Fibroblast of lung (primary cell): ENCODE measurements at regions not wholly inside any gene's neighbourhood (a gene's known extent, or its start where the extent isn't known, plus 50 kb on each side); places are given as distances from the start of the nearest gene placed in this dataset.

Source experiments
- DNase-seq, 2 donors: peaks; one replicate each; pipeline versions ENCODE4 v3.0.0 to v3.0.0-alpha.2; 2010; ENCODE audit warnings: low read depth in 2 of 2
- H2AFZ ChIP-seq: 2 replicates; pipeline ENCODE4 v1.5.1; 2012; ENCODE audit warnings: low read length, control low read depth, inconsistent platforms
- H3K27ac ChIP-seq: 2 replicates; pipeline ENCODE4 v1.5.1; 2011; ENCODE audit warnings: low read length, control low read depth; ENCODE audit not compliant: insufficient read depth
- H3K27me3 ChIP-seq: 2 replicates; pipeline ENCODE4 v1.5.1; 2011; ENCODE audit warnings: mild to moderate bottlenecking, low read length; ENCODE audit not compliant: control insufficient read depth, insufficient read depth
- H3K36me3 ChIP-seq: 2 replicates; pipeline ENCODE4 v1.5.1; 2011; ENCODE audit warnings: low read length; ENCODE audit not compliant: control insufficient read depth, insufficient read depth
- H3K4me1 ChIP-seq: 2 replicates; pipeline ENCODE4 v1.5.1; 2011; ENCODE audit warnings: low read length; ENCODE audit not compliant: control insufficient read depth, insufficient read depth; ENCODE audit errors: extremely low read depth
- H3K4me2 ChIP-seq: 2 replicates; pipeline ENCODE4 v1.5.1; 2011; ENCODE audit warnings: low read length, control low read depth; ENCODE audit not compliant: insufficient read depth; ENCODE audit errors: extremely low read depth
- H3K4me3 ChIP-seq, 4 experiments: fragments of 200-600 bp in 1 of 4; sonication (generic) in 1 of 4; replicated peaks in 1 of 4; 2 replicates each; pipeline ENCODE4 v1.5.1; 2011 to 2016; ENCODE audit warnings: low read length in 4 of 4, low read depth in 3 of 4, mild to moderate bottlenecking in 3 of 4, control low read depth in 2 of 4, inconsistent platforms in 1 of 4, mixed read lengths in 1 of 4; ENCODE audit not compliant: insufficient read depth in 1 of 4; ENCODE audit errors: control extremely low read depth in 1 of 4
- H3K79me2 ChIP-seq: 2 replicates; pipeline ENCODE4 v1.5.1; 2012; ENCODE audit warnings: mild to moderate bottlenecking, low read length, inconsistent platforms; ENCODE audit not compliant: control insufficient read depth, insufficient read depth
- H3K9ac ChIP-seq: 2 replicates; pipeline ENCODE4 v1.5.1; 2011; ENCODE audit warnings: mild to moderate bottlenecking, low read length, control low read depth; ENCODE audit not compliant: insufficient read depth
- H3K9me3 ChIP-seq: 2 replicates; pipeline ENCODE4 v1.5.1; 2012; ENCODE audit warnings: low read depth, low read length; ENCODE audit not compliant: control insufficient read depth, insufficient read depth
- H4K20me1 ChIP-seq: 2 replicates; pipeline ENCODE4 v1.5.1; 2011; ENCODE audit warnings: low read length; ENCODE audit not compliant: control insufficient read depth, insufficient read depth; ENCODE audit errors: extremely low read depth
- EZH2 ChIP-seq: IDR thresholded peaks from 2 replicates; pipeline ENCODE4 v1.5.1; 2012; ENCODE audit warnings: low read length, control low read depth, mild to moderate bottlenecking; ENCODE audit errors: missing control alignments
- TF ChIP-seq, protein P1 (sequence below), 2 donors: IDR thresholded peaks in 1 of 2; conservative IDR thresholded peaks in 1 of 2; 1 replicate in 1 of 2; 2 replicates in 1 of 2; pipeline ENCODE4 v1.5.1; 2011 to 2012; ENCODE audit warnings: low read length in 2 of 2, control low read depth in 1 of 2, inconsistent platforms in 1 of 2, low read depth in 1 of 2, mild to moderate bottlenecking in 1 of 2

DNA sequence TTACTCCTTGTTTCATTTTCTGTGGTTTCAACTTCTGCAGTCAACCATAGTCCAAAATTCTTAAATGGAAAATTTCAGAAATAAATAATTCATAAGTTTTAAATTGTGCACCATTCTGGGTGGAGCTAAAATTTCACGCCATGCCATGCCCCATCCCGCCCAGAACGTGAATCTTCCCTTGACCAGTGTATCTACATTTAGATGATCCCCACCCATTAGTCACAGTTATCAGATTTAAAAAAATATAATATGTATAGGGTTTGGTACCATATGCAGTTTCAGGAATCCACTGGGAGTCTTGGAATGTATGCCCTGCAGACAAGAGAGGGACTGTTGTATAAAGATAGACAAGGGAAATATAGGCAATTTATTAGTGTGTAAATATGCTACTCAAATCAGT, 759.7 kb upstream of the ZNF608 start:
- no peak for DNase-seq

GRCh38 chr5:125508225-125508624, 761.8 kb upstream of the ZNF608 start:
- Histone ChIP-seq H3K4me3 (no peak overlapping the region), H2AFZ (no peak overlapping the region), H3K27ac (no peak overlapping the region), H3K27me3 (no peaks in the 10 kb centered on the region), H3K9ac (no peak overlapping the region), H3K4me1 (no peaks in the 10 kb centered on the region), H3K9me3 (no peaks in the 10 kb centered on the region), H3K36me3 (no peaks in the 10 kb centered on the region), H3K4me2 (no peak overlapping the region), H4K20me1 (no peaks in the 10 kb centered on the region), H3K79me2 (no peaks in the 10 kb centered on the region)
- no peak for DNase-seq
- TF ChIP-seq, protein P1, sequence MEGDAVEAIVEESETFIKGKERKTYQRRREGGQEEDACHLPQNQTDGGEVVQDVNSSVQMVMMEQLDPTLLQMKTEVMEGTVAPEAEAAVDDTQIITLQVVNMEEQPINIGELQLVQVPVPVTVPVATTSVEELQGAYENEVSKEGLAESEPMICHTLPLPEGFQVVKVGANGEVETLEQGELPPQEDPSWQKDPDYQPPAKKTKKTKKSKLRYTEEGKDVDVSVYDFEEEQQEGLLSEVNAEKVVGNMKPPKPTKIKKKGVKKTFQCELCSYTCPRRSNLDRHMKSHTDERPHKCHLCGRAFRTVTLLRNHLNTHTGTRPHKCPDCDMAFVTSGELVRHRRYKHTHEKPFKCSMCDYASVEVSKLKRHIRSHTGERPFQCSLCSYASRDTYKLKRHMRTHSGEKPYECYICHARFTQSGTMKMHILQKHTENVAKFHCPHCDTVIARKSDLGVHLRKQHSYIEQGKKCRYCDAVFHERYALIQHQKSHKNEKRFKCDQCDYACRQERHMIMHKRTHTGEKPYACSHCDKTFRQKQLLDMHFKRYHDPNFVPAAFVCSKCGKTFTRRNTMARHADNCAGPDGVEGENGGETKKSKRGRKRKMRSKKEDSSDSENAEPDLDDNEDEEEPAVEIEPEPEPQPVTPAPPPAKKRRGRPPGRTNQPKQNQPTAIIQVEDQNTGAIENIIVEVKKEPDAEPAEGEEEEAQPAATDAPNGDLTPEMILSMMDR (conservative IDR thresholded peaks at IDR 0.05 in 1 of 2, IDR thresholded peaks at IDR 0.05 in 1 of 2; ENCODE audit: low read depth in 1 of 2, low read length in 2 of 2) = no peak
- no peak for TF ChIP-seq EZH2

More for the DNA sequence above, 759.7 kb upstream of the ZNF608 start:
- H3K36me3 ChIP-seq = no peaks in the 10 kb centered on the region
- H3K79me2 ChIP-seq = no peaks in the 10 kb centered on the region
- H2AFZ ChIP-seq = no peak overlapping the region
- H3K9ac ChIP-seq = no peak overlapping the region
- no peaks in the 10 kb centered on the region for H4K20me1 ChIP-seq
- no peaks in the 10 kb centered on the region for H3K4me1 ChIP-seq
- H3K9me3 ChIP-seq = no peaks in the 10 kb centered on the region
- H3K4me2 ChIP-seq = no peak overlapping the region
- no peaks in the 10 kb centered on the region for H3K27me3 ChIP-seq
- no peak overlapping the region for H3K4me3 ChIP-seq
- TF ChIP-seq EZH2 = no peak
- TF ChIP-seq, protein P1 (conservative IDR thresholded peaks at IDR 0.05 in 1 of 2, IDR thresholded peaks at IDR 0.05 in 1 of 2; ENCODE audit: low read depth in 1 of 2, low read length in 2 of 2) = no peak
- H3K27ac ChIP-seq = no peak overlapping the region

GRCh38 chr5:125510651-125511050, 764.2 kb upstream of the ZNF608 start:
- no peak for DNase-seq

More at GRCh38 chr5:125510651-125511050, 764.2 kb upstream of the ZNF608 start:
- Histone ChIP-seq H3K79me2 (no peaks in the 10 kb centered on the region), H3K4me3 (no peak overlapping the region), H3K27me3 (no peaks in the 10 kb centered on the region), H4K20me1 (no peaks in the 10 kb centered on the region), H3K36me3 (no peaks in the 10 kb centered on the region), H3K9me3 (no peaks in the 10 kb centered on the region), H3K4me1 (no peaks in the 10 kb centered on the region), H2AFZ (no peak overlapping the region), H3K4me2 (no peak overlapping the region), H3K9ac (no peak overlapping the region), H3K27ac (no peak overlapping the region)
- TF ChIP-seq, protein P1 (conservative IDR thresholded peaks at IDR 0.05 in 1 of 2, IDR thresholded peaks at IDR 0.05 in 1 of 2; ENCODE audit: low read depth in 1 of 2, low read length in 2 of 2) = no peak
- no peak for TF ChIP-seq EZH2
